ENCODE measurements at regions not wholly inside any gene's neighbourhood (a gene's known extent, or its start where the extent isn't known, plus 50 kb on each side); places are given as distances from the start of the nearest gene placed in this dataset.

DNA sequence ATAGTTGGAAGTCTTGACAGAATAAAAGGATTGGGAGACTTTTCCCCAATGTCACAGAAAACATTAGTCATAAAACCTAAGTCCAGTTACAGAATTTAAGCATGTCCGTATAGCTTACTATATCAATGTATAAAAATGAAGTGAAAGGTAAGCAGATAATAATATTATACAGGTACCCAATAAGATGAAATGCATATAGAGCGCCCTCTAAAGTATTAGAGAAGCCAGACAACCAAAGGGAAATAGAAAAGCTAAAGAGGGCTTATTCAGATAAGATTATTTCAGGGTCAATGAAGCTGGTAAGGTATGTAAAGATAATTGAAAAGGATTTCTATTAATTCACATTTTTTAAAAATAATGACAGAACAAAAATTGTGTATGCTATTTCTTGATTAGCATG, 947.7 kb upstream of the MAP3K7 start:
- no peak for DNase-seq (ENCODE audit: low spot score in 2 of 2)
- intact Hi-C loops (cut with DNase I; ENCODE audit: low total_unique reads), result no loop called here
- 62 to 66% methylated on average over 2 of the region's 2 CpGs for WGBS, 2 donors

GRCh38 chr6:91523511-91523910, 936.6 kb upstream of the MAP3K7 start:
- 60% methylated on average over 3 of the region's 3 CpGs for WGBS, 2 donors
- DNase-seq (ENCODE audit: low spot score in 2 of 2), result no peak
- intact Hi-C loops (cut with DNase I; ENCODE audit: low total_unique reads), result no loop called here
- no peak overlapping the region for H3K4me3 ChIP-seq (ENCODE audit: low read depth, poor library complexity, severe bottlenecking)
- TF ChIP-seq POLR2A (IDR thresholded peaks at IDR 0.05), result no peak
- TF ChIP-seq, protein P1, sequence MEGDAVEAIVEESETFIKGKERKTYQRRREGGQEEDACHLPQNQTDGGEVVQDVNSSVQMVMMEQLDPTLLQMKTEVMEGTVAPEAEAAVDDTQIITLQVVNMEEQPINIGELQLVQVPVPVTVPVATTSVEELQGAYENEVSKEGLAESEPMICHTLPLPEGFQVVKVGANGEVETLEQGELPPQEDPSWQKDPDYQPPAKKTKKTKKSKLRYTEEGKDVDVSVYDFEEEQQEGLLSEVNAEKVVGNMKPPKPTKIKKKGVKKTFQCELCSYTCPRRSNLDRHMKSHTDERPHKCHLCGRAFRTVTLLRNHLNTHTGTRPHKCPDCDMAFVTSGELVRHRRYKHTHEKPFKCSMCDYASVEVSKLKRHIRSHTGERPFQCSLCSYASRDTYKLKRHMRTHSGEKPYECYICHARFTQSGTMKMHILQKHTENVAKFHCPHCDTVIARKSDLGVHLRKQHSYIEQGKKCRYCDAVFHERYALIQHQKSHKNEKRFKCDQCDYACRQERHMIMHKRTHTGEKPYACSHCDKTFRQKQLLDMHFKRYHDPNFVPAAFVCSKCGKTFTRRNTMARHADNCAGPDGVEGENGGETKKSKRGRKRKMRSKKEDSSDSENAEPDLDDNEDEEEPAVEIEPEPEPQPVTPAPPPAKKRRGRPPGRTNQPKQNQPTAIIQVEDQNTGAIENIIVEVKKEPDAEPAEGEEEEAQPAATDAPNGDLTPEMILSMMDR (IDR thresholded peaks at IDR 0.05), result no peak

More for the DNA sequence above, 947.7 kb upstream of the MAP3K7 start:
- TF ChIP-seq POLR2A (IDR thresholded peaks at IDR 0.05), result no peak
- TF ChIP-seq, protein P1 (IDR thresholded peaks at IDR 0.05), result no peak
- no peak overlapping the region for H3K4me3 ChIP-seq (ENCODE audit: low read depth, poor library complexity, severe bottlenecking)

GRCh38 chr6:91521999-91522398, 935.1 kb upstream of the MAP3K7 start:
- no peak overlapping the region for H3K4me3 ChIP-seq (ENCODE audit: low read depth, poor library complexity, severe bottlenecking)
- intact Hi-C loops (cut with DNase I; ENCODE audit: low total_unique reads), result no loop called here
- DNase-seq (ENCODE audit: low spot score in 2 of 2), result no peak
- TF ChIP-seq, protein P1 (IDR thresholded peaks at IDR 0.05), result no peak
- TF ChIP-seq POLR2A (IDR thresholded peaks at IDR 0.05), result no peak

- WGBS, 2 donors, result 60 to 76% methylated on average over 2 of the region's 2 CpGs
- intact Hi-C loops (cut with DNase I; ENCODE audit: low total_unique reads), result no loop called here
- TF ChIP-seq, protein P1 (IDR thresholded peaks at IDR 0.05), result no peak
- no peak for TF ChIP-seq POLR2A (IDR thresholded peaks at IDR 0.05)
These were observed 922.8 kb upstream of the MAP3K7 start for GRCh38 chr6:91509711-91510110.

GRCh38 chr6:91509039-91509438, 922.2 kb upstream of the MAP3K7 start:
- WGBS, 2 donors, result 93 to 96% methylated on average over 2 of the region's 2 CpGs

More at GRCh38 chr6:91509711-91510110, 922.8 kb upstream of the MAP3K7 start:
- no peak for DNase-seq (ENCODE audit: low spot score in 2 of 2)
- no peak overlapping the region for H3K4me3 ChIP-seq (ENCODE audit: low read depth, poor library complexity, severe bottlenecking)

GRCh38 chr6:91506509-91506908, 919.6 kb upstream of the MAP3K7 start:
- DNase-seq (ENCODE audit: low spot score in 2 of 2), result no peak
- TF ChIP-seq, protein P1 (IDR thresholded peaks at IDR 0.05), result no peak
- no peak for TF ChIP-seq POLR2A (IDR thresholded peaks at IDR 0.05)
- intact Hi-C loops (cut with DNase I; ENCODE audit: low total_unique reads), result no loop called here
- H3K4me3 ChIP-seq (ENCODE audit: low read depth, poor library complexity, severe bottlenecking), result no peak overlapping the region
- WGBS, 2 donors, result 84 to 86% methylated on average over 5 of the region's 5 CpGs

More at GRCh38 chr6:91509039-91509438, 922.2 kb upstream of the MAP3K7 start:
- no peak overlapping the region for H3K4me3 ChIP-seq (ENCODE audit: low read depth, poor library complexity, severe bottlenecking)
- TF ChIP-seq, protein P1 (IDR thresholded peaks at IDR 0.05), result no peak
- TF ChIP-seq POLR2A (IDR thresholded peaks at IDR 0.05), result no peak
- intact Hi-C loops (cut with DNase I; ENCODE audit: low total_unique reads), result no loop called here
- no peak for DNase-seq (ENCODE audit: low spot score in 2 of 2)
